DOHH2 (cell line): ENCODE measurements at regions not wholly inside any gene's neighbourhood (a gene's known extent, or its start where the extent isn't known, plus 50 kb on each side); places are given as distances from the start of the nearest gene placed in this dataset.

ENCODE experiments used
- CTCF ChIP-seq: fragments of 200-600 bp; sonication (generic); IDR thresholded peaks from one replicate; pipeline ENCODE4 v1.5.1; 2014; ENCODE audit warnings: antibody characterized with exemption, mild to moderate bottlenecking, low read depth, low read length; ENCODE audit not compliant: poor library complexity, severe bottlenecking
- EZH2phosphoT487 ChIP-seq: fragments of 200-600 bp; sonication (generic); IDR thresholded peaks from 2 replicates; pipeline ENCODE4 v1.6.1; 2017; ENCODE audit warnings: borderline replicate concordance, mild to moderate bottlenecking, antibody characterized with exemption, low read length, moderate library complexity, mixed read lengths

- TF ChIP-seq CTCF (no peak), EZH2phosphoT487 (no peak)
Measured at GRCh38 chr4:8682725-8683124, 90.2 kb downstream of the CPZ start.
